ENCODE measurements at regions not wholly inside any gene's neighbourhood (a gene's known extent, or its start where the extent isn't known, plus 50 kb on each side); places are given as distances from the start of the nearest gene placed in this dataset.

DNA sequence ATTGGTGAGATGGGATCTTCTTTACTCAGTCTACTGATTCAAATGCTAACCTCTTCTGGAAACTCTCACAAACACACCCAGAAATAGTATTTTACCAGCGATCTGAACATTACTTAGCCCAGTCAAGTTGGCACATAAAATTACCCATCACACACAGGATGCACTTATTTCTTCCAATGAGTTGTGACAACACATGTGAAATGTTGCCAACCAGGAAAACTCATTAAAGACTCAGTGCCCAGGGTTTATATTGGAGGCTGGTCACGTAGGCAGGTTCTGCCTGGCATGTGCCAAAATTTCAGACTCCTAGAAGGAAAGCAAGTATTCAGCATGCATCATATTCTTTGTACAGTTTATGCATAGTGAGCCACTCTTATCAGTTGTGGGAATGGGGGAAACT is 443.3 kb downstream of the EPM2A start:
- 74 to 77% methylated on average over 2 of the region's 2 CpGs for WGBS, 2 donors

GRCh38 chr6:145294942-145295341 is 440.4 kb downstream of the EPM2A start:
- Histone ChIP-seq H3K4me3 (no peak overlapping the region), H3K27ac (no peak overlapping the region), H3K36me3 (replicated peaks in 1 of 2; ENCODE audit: insufficient read depth in 1 of 2, low read depth in 2 of 2) (no peaks in the 10 kb centered on the region), H3K4me1 (no peaks in the 10 kb centered on the region), H3K27me3 (no peaks in the 10 kb centered on the region), H3K9me3 (no peaks in the 10 kb centered on the region)
- no peak for DNase-seq
- WGBS, 2 donors = 51 to 70% methylated on average over 4 of the region's 4 CpGs
- no peak for ATAC-seq
- intact Hi-C loops (cut with DNase I) = no loop called here
- TF ChIP-seq POLR2A (IDR thresholded peaks at IDR 0.05) = no peak
- TF ChIP-seq, protein P1, sequence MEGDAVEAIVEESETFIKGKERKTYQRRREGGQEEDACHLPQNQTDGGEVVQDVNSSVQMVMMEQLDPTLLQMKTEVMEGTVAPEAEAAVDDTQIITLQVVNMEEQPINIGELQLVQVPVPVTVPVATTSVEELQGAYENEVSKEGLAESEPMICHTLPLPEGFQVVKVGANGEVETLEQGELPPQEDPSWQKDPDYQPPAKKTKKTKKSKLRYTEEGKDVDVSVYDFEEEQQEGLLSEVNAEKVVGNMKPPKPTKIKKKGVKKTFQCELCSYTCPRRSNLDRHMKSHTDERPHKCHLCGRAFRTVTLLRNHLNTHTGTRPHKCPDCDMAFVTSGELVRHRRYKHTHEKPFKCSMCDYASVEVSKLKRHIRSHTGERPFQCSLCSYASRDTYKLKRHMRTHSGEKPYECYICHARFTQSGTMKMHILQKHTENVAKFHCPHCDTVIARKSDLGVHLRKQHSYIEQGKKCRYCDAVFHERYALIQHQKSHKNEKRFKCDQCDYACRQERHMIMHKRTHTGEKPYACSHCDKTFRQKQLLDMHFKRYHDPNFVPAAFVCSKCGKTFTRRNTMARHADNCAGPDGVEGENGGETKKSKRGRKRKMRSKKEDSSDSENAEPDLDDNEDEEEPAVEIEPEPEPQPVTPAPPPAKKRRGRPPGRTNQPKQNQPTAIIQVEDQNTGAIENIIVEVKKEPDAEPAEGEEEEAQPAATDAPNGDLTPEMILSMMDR (IDR thresholded peaks at IDR 0.05) = no peak

More for the DNA sequence above, 443.3 kb downstream of the EPM2A start:
- no peaks in the 10 kb centered on the region for H3K36me3 ChIP-seq (replicated peaks in 1 of 2; ENCODE audit: insufficient read depth in 1 of 2, low read depth in 2 of 2)
- TF ChIP-seq, protein P1 (IDR thresholded peaks at IDR 0.05) = no peak
- TF ChIP-seq POLR2A (IDR thresholded peaks at IDR 0.05) = no peak
- intact Hi-C loops (cut with DNase I) = no loop called here
- H3K9me3 ChIP-seq = no peaks in the 10 kb centered on the region
- H3K4me1 ChIP-seq = no peaks in the 10 kb centered on the region
- H3K27ac ChIP-seq = no peak overlapping the region
- DNase-seq (no peak), ATAC-seq (no peak)
- no peaks in the 10 kb centered on the region for H3K27me3 ChIP-seq
- H3K4me3 ChIP-seq = no peak overlapping the region

- Histone ChIP-seq H3K36me3 (replicated peaks in 1 of 2; ENCODE audit: insufficient read depth in 1 of 2, low read depth in 2 of 2) (no peaks in the 10 kb centered on the region), H3K4me3 (no peak overlapping the region), H3K27me3 (no peaks in the 10 kb centered on the region), H3K9me3 (no peaks in the 10 kb centered on the region), H3K27ac (no peak overlapping the region), H3K4me1 (no peaks in the 10 kb centered on the region)
- ATAC-seq = no peak
- no peak for TF ChIP-seq POLR2A (IDR thresholded peaks at IDR 0.05)
- TF ChIP-seq, protein P1 (IDR thresholded peaks at IDR 0.05) = no peak
- no peak for DNase-seq
- WGBS, 2 donors = 91 to 93% methylated on average over 2 of the region's 2 CpGs
- intact Hi-C loops (cut with DNase I) = no loop called here
Measured at GRCh38 chr6:145295746-145296145, 439.6 kb downstream of the EPM2A start.

DNA sequence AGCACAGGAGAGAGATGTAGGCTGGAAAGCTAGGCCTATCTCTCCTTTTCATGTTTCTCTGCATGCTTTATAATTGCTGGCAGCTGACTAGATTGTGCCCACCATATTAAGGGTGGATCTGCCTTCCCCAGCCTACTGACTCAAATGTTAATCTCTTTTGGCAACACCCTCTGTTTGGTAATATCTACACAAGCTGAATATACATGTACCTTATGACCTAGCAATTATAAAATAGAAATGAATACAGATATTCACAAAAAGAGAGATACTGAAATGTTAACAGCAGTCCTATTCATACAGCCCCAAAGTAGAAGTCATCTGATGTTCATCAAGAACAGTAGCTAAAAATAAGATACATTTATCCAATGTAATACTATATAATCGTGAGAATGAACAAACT is 429.6 kb downstream of the EPM2A start:
- TF ChIP-seq, protein P1 (IDR thresholded peaks at IDR 0.05) = no peak
- no peak for TF ChIP-seq POLR2A (IDR thresholded peaks at IDR 0.05)
- no peaks in the 10 kb centered on the region for H3K9me3 ChIP-seq
- H3K27me3 ChIP-seq = no peaks in the 10 kb centered on the region
- no peak overlapping the region for H3K4me3 ChIP-seq
- intact Hi-C loops (cut with DNase I) = no loop called here
- no peak overlapping the region for H3K27ac ChIP-seq
- DNase-seq = no peak
- WGBS, 2 donors = 85% methylated on average over 1 of the region's 1 CpG
- H3K4me1 ChIP-seq = no peaks in the 10 kb centered on the region
- no peak for ATAC-seq
- no peaks in the 10 kb centered on the region for H3K36me3 ChIP-seq (replicated peaks in 1 of 2; ENCODE audit: insufficient read depth in 1 of 2, low read depth in 2 of 2)

- intact Hi-C loops (cut with DNase I) = no loop called here
- TF ChIP-seq, protein P1 (IDR thresholded peaks at IDR 0.05) = no peak
- no peak for TF ChIP-seq POLR2A (IDR thresholded peaks at IDR 0.05)
- H3K4me1 ChIP-seq = no peaks in the 10 kb centered on the region
- H3K4me3 ChIP-seq = no peak overlapping the region
- no peaks in the 10 kb centered on the region for H3K9me3 ChIP-seq
- no peaks in the 10 kb centered on the region for H3K36me3 ChIP-seq (replicated peaks in 1 of 2; ENCODE audit: insufficient read depth in 1 of 2, low read depth in 2 of 2)
- WGBS, 2 donors = 68 to 75% methylated on average over 5 of the region's 5 CpGs
- DNase-seq = no peak
- no peak overlapping the region for H3K27ac ChIP-seq
- no peaks in the 10 kb centered on the region for H3K27me3 ChIP-seq
- ATAC-seq = no peak
Measured at GRCh38 chr6:145306489-145306888, 428.8 kb downstream of the EPM2A start.
